ENCODE measurements at regions not wholly inside any gene's neighbourhood (a gene's known extent, or its start where the extent isn't known, plus 50 kb on each side); places are given as distances from the start of the nearest gene placed in this dataset.
A peak's percentile ranks its signal among the peaks of the same experiment; 100 is the strongest.

- no peak for TF ChIP-seq CTCF (IDR thresholded peaks at IDR 0.05; ENCODE audit: insufficient read depth, low read length, poor library complexity, severe bottlenecking)
- no peak for TF ChIP-seq EZH2phosphoT487 (conservative IDR thresholded peaks at IDR 0.05; ENCODE audit: low read length)
Measured at GRCh38 chr10:110407301-110408170, 90.2 kb upstream of the DUSP5 start.

GRCh38 chr10:110408203-110408871 lies 89.4 kb upstream of the DUSP5 start:
- no peak overlapping the region for H3K4me3 ChIP-seq (ENCODE audit: insufficient read depth, low read length, poor library complexity, severe bottlenecking)
- H2AFZ ChIP-seq (ENCODE audit: low read depth, low read length, severe bottlenecking) = no peak overlapping the region
- H3K79me2 ChIP-seq (ENCODE audit: insufficient read depth, low read length) = no peaks in the 10 kb centered on the region
- H4K20me1 ChIP-seq (ENCODE audit: low read depth, low read length) = no peaks in the 10 kb centered on the region
- no peaks in the 10 kb centered on the region for H3K9me2 ChIP-seq (replicated peaks; ENCODE audit: insufficient read depth, low read length)
- H3K36me3 ChIP-seq (ENCODE audit: low read length) = no peaks in the 10 kb centered on the region
- H3K9me3 ChIP-seq (ENCODE audit: insufficient read depth, low read length) = no peaks in the 10 kb centered on the region
- H3K27me3 ChIP-seq (ENCODE audit: low read length) = no peaks in the 10 kb centered on the region
- no peak overlapping the region for H3K9ac ChIP-seq (ENCODE audit: low read length)
- peaks cover 28% of the 10 kb centered on the region for H3F3A ChIP-seq (ENCODE audit: insufficient read depth)
- H3K4me2 ChIP-seq (ENCODE audit: low read depth, low read length, poor library complexity, severe bottlenecking) = no peak overlapping the region
- no peak for TF ChIP-seq EZH2phosphoT487 (conservative IDR thresholded peaks at IDR 0.05; ENCODE audit: low read length)
- TF ChIP-seq CTCF (IDR thresholded peaks at IDR 0.05; ENCODE audit: insufficient read depth, low read length, poor library complexity, severe bottlenecking) = no peak
- no peak overlapping the region for H3K27ac ChIP-seq (ENCODE audit: low read depth, low read length)

More at GRCh38 chr10:110407301-110408170, 90.2 kb upstream of the DUSP5 start:
- no peaks in the 10 kb centered on the region for H3K9me2 ChIP-seq (replicated peaks; ENCODE audit: insufficient read depth, low read length)
- no peaks in the 10 kb centered on the region for H4K20me1 ChIP-seq (ENCODE audit: low read depth, low read length)
- no peak overlapping the region for H2AFZ ChIP-seq (ENCODE audit: low read depth, low read length, severe bottlenecking)
- H3K36me3 ChIP-seq (ENCODE audit: low read length) = no peaks in the 10 kb centered on the region
- no peak overlapping the region for H3K4me2 ChIP-seq (ENCODE audit: low read depth, low read length, poor library complexity, severe bottlenecking)
- no peak overlapping the region for H3K9ac ChIP-seq (ENCODE audit: low read length)
- peaks cover 20% of the 10 kb centered on the region for H3F3A ChIP-seq (ENCODE audit: insufficient read depth)
- no peak overlapping the region for H3K27ac ChIP-seq (ENCODE audit: low read depth, low read length)
- no peaks in the 10 kb centered on the region for H3K27me3 ChIP-seq (ENCODE audit: low read length)
- no peak overlapping the region for H3K4me3 ChIP-seq (ENCODE audit: insufficient read depth, low read length, poor library complexity, severe bottlenecking)
- H3K9me3 ChIP-seq (ENCODE audit: insufficient read depth, low read length) = no peaks in the 10 kb centered on the region
- H3K79me2 ChIP-seq (ENCODE audit: insufficient read depth, low read length) = no peaks in the 10 kb centered on the region

GRCh38 chr10:110408943-110409342 lies 88.8 kb upstream of the DUSP5 start:
- Histone ChIP-seq H3K4me2 (ENCODE audit: low read depth, low read length, poor library complexity, severe bottlenecking) (peak overlapping the region; percentile 72), H3K9ac (ENCODE audit: low read length) (peak overlapping the region; percentile 54; the same call in 1 of the 2 replicates), H3K9me3 (ENCODE audit: insufficient read depth, low read length) (no peaks in the 10 kb centered on the region), H3F3A (ENCODE audit: insufficient read depth) (peaks cover 34% of the 10 kb centered on the region), H3K36me3 (ENCODE audit: low read length) (no peaks in the 10 kb centered on the region), H3K79me2 (ENCODE audit: insufficient read depth, low read length) (no peaks in the 10 kb centered on the region), H3K27ac (ENCODE audit: low read depth, low read length) (no peak overlapping the region; the same call in 1 of the 2 replicates), H2AFZ (ENCODE audit: low read depth, low read length, severe bottlenecking) (no peak overlapping the region), H4K20me1 (ENCODE audit: low read depth, low read length) (no peaks in the 10 kb centered on the region), H3K27me3 (ENCODE audit: low read length) (no peaks in the 10 kb centered on the region), H3K4me3 (ENCODE audit: insufficient read depth, low read length, poor library complexity, severe bottlenecking) (no peak overlapping the region), H3K9me2 (replicated peaks; ENCODE audit: insufficient read depth, low read length) (no peaks in the 10 kb centered on the region)
- TF ChIP-seq EZH2phosphoT487 (conservative IDR thresholded peaks at IDR 0.05; ENCODE audit: low read length) (no peak), CTCF (IDR thresholded peaks at IDR 0.05; ENCODE audit: insufficient read depth, low read length, poor library complexity, severe bottlenecking) (no peak)
